NT2/D1 (cell line): ENCODE measurements at regions not wholly inside any gene's neighbourhood (a gene's known extent, or its start where the extent isn't known, plus 50 kb on each side); places are given as distances from the start of the nearest gene placed in this dataset.

Experiments
- SUZ12 ChIP-seq: IDR thresholded peaks from 2 replicates; pipeline ENCODE4 v1.6.1; 2011; ENCODE audit not compliant: insufficient read length, insufficient read depth; ENCODE audit errors: extremely low read depth
- YY1 ChIP-seq: IDR thresholded peaks from 2 replicates; pipeline ENCODE4 v1.6.1; 2011; ENCODE audit not compliant: insufficient read length, insufficient read depth

DNA sequence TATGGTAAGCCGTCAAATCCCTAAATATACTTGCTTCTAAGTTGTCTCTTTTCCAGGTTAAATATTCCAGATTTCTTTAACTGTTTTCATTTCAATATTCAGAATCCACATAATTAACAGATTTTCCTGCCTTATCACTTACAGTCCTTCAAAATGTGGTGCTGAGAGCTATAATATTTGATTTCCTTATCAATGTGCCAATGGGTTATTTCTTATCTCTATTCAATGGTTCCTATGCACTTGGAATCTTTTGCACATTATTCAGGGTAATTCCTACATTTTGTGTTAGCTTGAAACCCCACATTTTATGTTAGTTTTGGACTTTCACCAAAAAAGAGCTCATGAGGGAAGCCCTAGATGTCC, 173.5 kb downstream of the ZFP36L2 start:
- no peak for TF ChIP-seq YY1
- no peak for TF ChIP-seq SUZ12
